ENCODE measurements at regions not wholly inside any gene's neighbourhood (a gene's known extent, or its start where the extent isn't known, plus 50 kb on each side); places are given as distances from the start of the nearest gene placed in this dataset.
"Not testable (repeated sequence)": the region's sequence is repeated elsewhere in the genome, so short reads cannot be mapped to it uniquely, and the experiment has no call there.

GRCh38 chr5:92552206-92553160 lies 1028.5 kb downstream of the NR2F1-AS1 start:
- H3K36me3 ChIP-seq (ENCODE audit: control insufficient read depth, insufficient read depth, low read length, severe bottlenecking), result no peaks in the 10 kb centered on the region
- peak overlapping the region; percentile 69 for H3K9ac ChIP-seq (ENCODE audit: low read length)
- H3K4me1 ChIP-seq (ENCODE audit: control insufficient read depth, insufficient read depth, low read length), result peaks cover 26% of the 10 kb centered on the region
- no peaks in the 10 kb centered on the region for H3K27me3 ChIP-seq (replicated peaks; ENCODE audit: control insufficient read depth, insufficient read depth, low read length)
- no peaks in the 10 kb centered on the region for H3K9me3 ChIP-seq (ENCODE audit: control insufficient read depth, low read length)
- H3K4me3 ChIP-seq (ENCODE audit: low read length), result peak overlapping the region; percentile 51
- peak; percentile 97 for DNase-seq (ENCODE audit: low read depth)

- no peak for DNase-seq (ENCODE audit: low read depth)
- Histone ChIP-seq H3K27me3 (replicated peaks; ENCODE audit: control insufficient read depth, insufficient read depth, low read length) (no peaks in the 10 kb centered on the region), H3K36me3 (ENCODE audit: control insufficient read depth, insufficient read depth, low read length, severe bottlenecking) (no peaks in the 10 kb centered on the region), H3K9ac (ENCODE audit: low read length) (no peak overlapping the region), H3K4me1 (ENCODE audit: control insufficient read depth, insufficient read depth, low read length) (peaks cover 36% of the 10 kb centered on the region), H3K4me3 (ENCODE audit: low read length) (no peak overlapping the region), H3K9me3 (ENCODE audit: control insufficient read depth, low read length) (no peaks in the 10 kb centered on the region)
Observed at GRCh38 chr5:92548346-92548745, 1032.7 kb downstream of the NR2F1-AS1 start.

DNA sequence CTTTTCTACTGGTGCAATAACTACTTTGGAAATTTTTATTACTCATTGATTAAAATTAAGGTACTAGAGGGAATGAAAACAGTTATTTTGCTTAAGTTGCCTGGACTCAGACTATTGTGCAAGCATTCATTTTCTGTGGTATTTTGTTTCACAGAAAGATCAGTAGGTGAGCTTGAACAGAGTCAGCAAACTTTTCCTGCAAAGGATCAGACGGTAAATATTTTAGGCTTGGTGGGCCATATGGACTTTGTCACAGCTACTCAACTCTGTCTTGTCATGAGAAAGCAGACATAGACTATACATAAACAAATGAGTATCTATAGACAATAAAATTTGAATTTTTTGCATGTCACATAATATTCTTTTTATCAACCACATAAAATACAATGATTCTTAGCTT lies 1036.4 kb downstream of the NR2F1-AS1 start:
- peak; percentile 81 for DNase-seq (ENCODE audit: low read depth)
- H3K27me3 ChIP-seq (replicated peaks; ENCODE audit: control insufficient read depth, insufficient read depth, low read length), result no peaks in the 10 kb centered on the region
- no peaks in the 10 kb centered on the region for H3K9me3 ChIP-seq (ENCODE audit: control insufficient read depth, low read length)
- H3K4me1 ChIP-seq (ENCODE audit: control insufficient read depth, insufficient read depth, low read length), result peaks cover 18% of the 10 kb centered on the region
- H3K9ac ChIP-seq (ENCODE audit: low read length), result peak overlapping the region; percentile 69
- no peaks in the 10 kb centered on the region for H3K36me3 ChIP-seq (ENCODE audit: control insufficient read depth, insufficient read depth, low read length, severe bottlenecking)
- no peak overlapping the region for H3K4me3 ChIP-seq (ENCODE audit: low read length)

DNA sequence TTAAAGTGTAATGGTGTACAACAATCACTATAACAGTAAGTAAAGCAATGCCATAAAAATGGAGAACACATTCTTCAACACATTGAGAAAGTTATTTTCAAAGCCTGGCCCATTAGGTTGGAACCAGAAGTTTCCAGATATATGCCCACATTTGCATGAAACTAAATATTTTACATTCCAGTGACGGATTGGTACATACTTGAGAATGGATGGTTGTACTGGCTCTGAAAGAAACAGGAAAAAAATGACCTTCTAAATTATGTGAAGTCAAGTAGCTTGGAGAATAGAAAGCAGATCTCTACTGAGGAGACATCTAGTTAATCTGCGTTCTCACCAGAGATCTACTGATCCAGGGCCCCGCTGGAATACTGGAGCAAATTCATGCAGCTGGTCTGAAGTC lies 1037.0 kb downstream of the NR2F1-AS1 start:
- Histone ChIP-seq H3K4me3 (ENCODE audit: low read length) (peak overlapping the region; percentile 22), H3K9me3 (ENCODE audit: control insufficient read depth, low read length) (no peaks in the 10 kb centered on the region), H3K9ac (ENCODE audit: low read length) (peak overlapping the region; percentile 69), H3K36me3 (ENCODE audit: control insufficient read depth, insufficient read depth, low read length, severe bottlenecking) (no peaks in the 10 kb centered on the region), H3K4me1 (ENCODE audit: control insufficient read depth, insufficient read depth, low read length) (peaks cover 18% of the 10 kb centered on the region), H3K27me3 (replicated peaks; ENCODE audit: control insufficient read depth, insufficient read depth, low read length) (no peaks in the 10 kb centered on the region)
- DNase-seq (ENCODE audit: low read depth), result peak; percentile 76

DNA sequence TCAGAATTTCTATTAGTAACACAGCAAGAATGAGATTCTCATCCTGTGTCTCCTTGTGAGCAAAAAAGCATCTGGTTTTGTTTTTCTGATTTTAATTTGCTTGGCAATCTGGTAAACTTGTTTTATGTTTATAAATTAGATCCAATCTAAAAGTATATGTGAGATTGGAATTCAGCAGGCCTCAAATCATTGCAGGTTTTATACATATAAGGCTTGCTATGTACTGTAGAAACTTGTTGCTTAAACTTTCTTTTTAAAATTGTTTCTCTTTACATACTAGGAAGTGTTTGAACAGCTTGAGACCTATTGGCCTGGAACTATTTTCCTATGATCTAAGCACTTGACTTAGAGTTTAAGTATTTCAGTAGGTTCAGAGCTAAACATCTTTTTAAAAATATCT lies 1037.8 kb downstream of the NR2F1-AS1 start:
- Histone ChIP-seq H3K36me3 (ENCODE audit: control insufficient read depth, insufficient read depth, low read length, severe bottlenecking) (no peaks in the 10 kb centered on the region), H3K27me3 (replicated peaks; ENCODE audit: control insufficient read depth, insufficient read depth, low read length) (no peaks in the 10 kb centered on the region), H3K9ac (ENCODE audit: low read length) (peak overlapping the region; percentile 69), H3K4me1 (ENCODE audit: control insufficient read depth, insufficient read depth, low read length) (peaks cover 18% of the 10 kb centered on the region), H3K9me3 (ENCODE audit: control insufficient read depth, low read length) (no peaks in the 10 kb centered on the region), H3K4me3 (ENCODE audit: low read length) (no peak overlapping the region)
- DNase-seq (ENCODE audit: low read depth), result peak; percentile 52

DNA sequence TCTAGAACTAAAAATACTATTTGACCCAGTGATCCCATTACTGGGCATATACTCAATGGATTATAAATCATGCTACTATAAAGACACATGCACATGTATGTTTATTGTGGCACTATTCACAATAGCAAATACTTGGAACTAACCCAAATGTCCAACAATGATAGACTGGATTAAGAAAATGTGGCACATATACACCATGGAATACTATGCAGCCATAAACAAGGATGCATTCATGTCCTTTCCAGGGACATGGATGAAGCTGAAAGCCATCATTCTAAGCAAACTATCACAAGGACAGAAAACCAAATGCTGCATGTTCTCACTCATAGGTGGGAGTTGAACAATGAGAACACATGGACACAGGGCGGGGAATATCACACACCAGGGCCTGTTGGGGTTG lies 1039.0 kb downstream of the NR2F1-AS1 start:
- H3K4me3 ChIP-seq (ENCODE audit: low read length); H3K9ac ChIP-seq (ENCODE audit: low read length); H3K36me3 ChIP-seq (ENCODE audit: control insufficient read depth, insufficient read depth, low read length, severe bottlenecking); DNase-seq (ENCODE audit: low read depth); H3K9me3 ChIP-seq (ENCODE audit: control insufficient read depth, low read length); H3K27me3 ChIP-seq (replicated peaks; ENCODE audit: control insufficient read depth, insufficient read depth, low read length): not testable (repeated sequence)
- peaks cover 18% of the 10 kb centered on the region for H3K4me1 ChIP-seq (ENCODE audit: control insufficient read depth, insufficient read depth, low read length)

DNA sequence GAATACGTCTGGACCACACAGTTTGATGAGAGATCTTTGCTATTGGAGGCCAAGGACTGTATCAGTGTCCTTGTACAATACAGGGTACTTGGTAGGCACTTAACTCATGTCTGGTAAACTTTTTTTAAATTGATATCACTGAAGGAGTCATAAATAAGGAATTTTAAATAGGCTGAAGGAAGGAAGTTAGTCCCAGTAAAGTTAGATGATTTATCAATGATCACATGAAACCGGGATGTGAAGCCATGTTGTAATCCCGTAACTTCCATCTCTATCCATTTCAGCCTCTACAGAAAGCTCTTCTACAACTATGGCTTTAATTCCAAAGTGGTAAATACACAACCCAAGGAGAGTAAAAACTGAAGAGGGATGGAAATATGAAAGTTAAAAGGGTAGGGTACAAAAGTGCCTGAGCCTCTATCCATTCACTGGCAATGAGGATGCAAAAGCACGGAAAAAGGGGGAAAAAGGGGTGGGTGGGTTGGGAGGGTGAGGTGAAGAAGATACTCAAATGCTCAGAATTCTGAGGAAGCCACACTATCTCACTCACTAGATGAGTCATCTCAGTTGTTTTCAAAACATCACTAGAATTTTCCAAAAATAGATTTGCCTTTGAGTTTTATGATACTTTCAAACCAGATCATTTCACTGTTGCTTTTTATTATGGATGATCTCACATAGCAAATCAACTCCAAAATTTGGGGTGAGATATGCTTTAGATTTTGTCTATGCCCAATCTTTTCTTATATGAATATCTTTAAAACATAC lies 1053.5 kb downstream of the NR2F1-AS1 start:
- Histone ChIP-seq H3K9ac (ENCODE audit: low read length) (peak overlapping the region; percentile 33), H3K9me3 (ENCODE audit: control insufficient read depth, low read length) (no peaks in the 10 kb centered on the region), H3K36me3 (ENCODE audit: control insufficient read depth, insufficient read depth, low read length, severe bottlenecking) (no peaks in the 10 kb centered on the region), H3K4me1 (ENCODE audit: control insufficient read depth, insufficient read depth, low read length) (peaks cover 5% of the 10 kb centered on the region), H3K4me3 (ENCODE audit: low read length) (no peak overlapping the region), H3K27me3 (replicated peaks; ENCODE audit: control insufficient read depth, insufficient read depth, low read length) (no peaks in the 10 kb centered on the region)
- DNase-seq (ENCODE audit: low read depth), result peak; percentile 58

DNA sequence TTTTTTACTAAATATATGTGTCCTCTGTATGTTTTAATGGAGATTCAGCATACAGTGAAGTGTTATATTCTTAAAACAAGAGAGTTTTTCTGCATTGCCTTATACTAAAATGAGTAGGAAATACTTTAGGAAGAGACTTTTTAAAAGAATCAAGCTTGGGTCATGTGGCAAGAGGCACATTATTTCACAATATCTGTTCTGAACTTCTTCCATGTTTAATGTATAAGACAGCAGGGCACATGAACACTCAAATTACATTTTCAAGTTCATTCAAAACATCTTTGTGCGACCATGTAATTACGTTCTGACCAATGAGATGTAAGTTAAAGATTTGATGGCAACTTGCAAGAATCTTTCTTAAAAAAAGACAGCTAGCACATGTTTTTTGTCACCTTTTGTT lies 1055.9 kb downstream of the NR2F1-AS1 start:
- H3K4me3 ChIP-seq (ENCODE audit: low read length), result no peak overlapping the region
- peaks cover 5% of the 10 kb centered on the region for H3K4me1 ChIP-seq (ENCODE audit: control insufficient read depth, insufficient read depth, low read length)
- no peaks in the 10 kb centered on the region for H3K36me3 ChIP-seq (ENCODE audit: control insufficient read depth, insufficient read depth, low read length, severe bottlenecking)
- no peaks in the 10 kb centered on the region for H3K9me3 ChIP-seq (ENCODE audit: control insufficient read depth, low read length)
- H3K9ac ChIP-seq (ENCODE audit: low read length), result no peak overlapping the region
- DNase-seq (ENCODE audit: low read depth), result peak; percentile 64
- no peaks in the 10 kb centered on the region for H3K27me3 ChIP-seq (replicated peaks; ENCODE audit: control insufficient read depth, insufficient read depth, low read length)

- Histone ChIP-seq H3K9ac (ENCODE audit: low read length) (no peak overlapping the region), H3K27me3 (replicated peaks; ENCODE audit: control insufficient read depth, insufficient read depth, low read length) (no peaks in the 10 kb centered on the region), H3K36me3 (ENCODE audit: control insufficient read depth, insufficient read depth, low read length, severe bottlenecking) (no peaks in the 10 kb centered on the region), H3K4me3 (ENCODE audit: low read length) (no peak overlapping the region), H3K9me3 (ENCODE audit: control insufficient read depth, low read length) (no peaks in the 10 kb centered on the region), H3K4me1 (ENCODE audit: control insufficient read depth, insufficient read depth, low read length) (no peaks in the 10 kb centered on the region)
- peak; percentile 61 for DNase-seq (ENCODE audit: low read depth)
Observed at GRCh38 chr5:92519811-92520632, 1061.0 kb downstream of the NR2F1-AS1 start.

GRCh38 chr5:92518318-92518904 lies 1062.6 kb downstream of the NR2F1-AS1 start:
- Histone ChIP-seq H3K4me3 (ENCODE audit: low read length) (peak overlapping the region; percentile 37), H3K36me3 (ENCODE audit: control insufficient read depth, insufficient read depth, low read length, severe bottlenecking) (no peaks in the 10 kb centered on the region), H3K9ac (ENCODE audit: low read length) (no peak overlapping the region), H3K9me3 (ENCODE audit: control insufficient read depth, low read length) (peaks cover 5% of the 10 kb centered on the region), H3K27me3 (replicated peaks; ENCODE audit: control insufficient read depth, insufficient read depth, low read length) (no peaks in the 10 kb centered on the region), H3K4me1 (ENCODE audit: control insufficient read depth, insufficient read depth, low read length) (no peaks in the 10 kb centered on the region)
- peak; percentile 13 for DNase-seq (ENCODE audit: low read depth)

Data from adipocyte (in vitro differentiated cells).